PC-3 (cell line): ENCODE measurements at regions not wholly inside any gene's neighbourhood (a gene's known extent, or its start where the extent isn't known, plus 50 kb on each side); places are given as distances from the start of the nearest gene placed in this dataset.

ENCODE experiments used
- ATAC-seq: fragments of 200-7000 bp; cut with Tn5 transposase; 2 replicates; pipeline ENCODE4 v1.9.1; 2020; ENCODE audit warnings: mild to moderate bottlenecking, moderate library complexity
- BruUV-seq: library from RNA; stranded (reverse); fragments of 400-500 nt; replicated peaks from 2 replicates; lab custom pipeline; 2021; lab: Mats Ljungman, UMichigan
- CTCF ChIA-PET: fragments of 300-600 bp; sonication (Branson Sonifier 250); formaldehyde crosslinking; loops from one replicate; lab custom pipeline; 2022; ENCODE audit warnings: antibody characterized with exemption; lab: Charles Lee
- POLR2A ChIA-PET: fragments of 300-600 bp; sonication (Branson Sonifier 250); formaldehyde crosslinking; loops from one replicate; lab custom pipeline; 2022; ENCODE audit warnings: antibody characterized with exemption; ENCODE audit not compliant: unreplicated experiment; lab: Charles Lee
- DNase-seq: peaks from one replicate; pipeline ENCODE4 v3.0.0-alpha.2; 2015
- H2AFZ ChIP-seq: fragments of 300-600 bp; sonication (generic); 2 replicates; pipeline ENCODE4 v1.6.0; 2016; ENCODE audit warnings: antibody characterized with exemption, low read length
- H3F3A ChIP-seq: fragments of 300-600 bp; sonication (generic); one replicate; pipeline ENCODE4 v1.6.0; 2017; ENCODE audit warnings: antibody characterized with exemption, low read length, control low read depth, mild to moderate bottlenecking; ENCODE audit not compliant: unreplicated experiment
- H3K27ac ChIP-seq: fragments of 300-600 bp; sonication (generic); 2 replicates; pipeline ENCODE4 v1.5.1; 2016; ENCODE audit warnings: mild to moderate bottlenecking, low read length
- H3K27me3 ChIP-seq: fragments of 300-600 bp; sonication (generic); 2 replicates; pipeline ENCODE4 v1.6.1; 2016; ENCODE audit warnings: low read length, mixed read lengths
- H3K36me3 ChIP-seq: fragments of 300-600 bp; sonication (generic); 2 replicates; pipeline ENCODE4 v1.6.1; 2016; ENCODE audit warnings: low read depth, mixed run types, low read length, mixed read lengths
- H3K4me1 ChIP-seq: fragments of 300-600 bp; sonication (generic); 2 replicates; pipeline ENCODE4 v1.5.1; 2016; ENCODE audit warnings: low read length; ENCODE audit not compliant: insufficient read depth
- H3K4me2 ChIP-seq: fragments of 300-600 bp; sonication (generic); 2 replicates; pipeline ENCODE4 v1.6.0; 2016; ENCODE audit warnings: low read length
- H3K4me3 ChIP-seq: fragments of 300-600 bp; sonication (generic); 2 replicates; pipeline ENCODE4 v1.5.1; 2016; ENCODE audit warnings: mild to moderate bottlenecking, low read length, mixed read lengths
- H3K79me2 ChIP-seq: fragments of 300-600 bp; sonication (generic); 2 replicates; pipeline ENCODE4 v1.6.1; 2017; ENCODE audit warnings: low read length, mixed read lengths
- H3K9ac ChIP-seq: fragments of 300-600 bp; sonication (generic); 2 replicates; pipeline ENCODE4 v1.6.0; 2016; ENCODE audit warnings: mild to moderate bottlenecking, low read length
- H3K9me2 ChIP-seq: fragments of 300-600 bp; sonication (generic); replicated peaks from 2 replicates; pipeline ENCODE4 v1.6.1; 2016; ENCODE audit warnings: mixed run types, low read length, mixed read lengths
- H3K9me3 ChIP-seq: fragments of 300-600 bp; sonication (generic); 2 replicates; pipeline ENCODE4 v1.6.1; 2016; ENCODE audit warnings: low read length, mixed read lengths
- H4K20me1 ChIP-seq: fragments of 300-600 bp; sonication (generic); 2 replicates; pipeline ENCODE4 v1.6.1; 2016; ENCODE audit warnings: low read length, mixed read lengths
- EZH2 ChIP-seq: fragments of 300-600 bp; sonication (generic); IDR thresholded peaks from one replicate; pipeline ENCODE4 v1.6.1; 2017; ENCODE audit warnings: antibody characterized with exemption, mild to moderate bottlenecking, low read length; ENCODE audit not compliant: unreplicated experiment
- EZH2phosphoT487 ChIP-seq: fragments of 300-600 bp; sonication (generic); IDR thresholded peaks from 2 replicates; pipeline ENCODE4 v1.6.1; 2018; ENCODE audit warnings: mild to moderate bottlenecking, antibody characterized with exemption, low read length, borderline replicate concordance
- intact Hi-C: fragments of 100-400 bp; cut with micrococcal nuclease; formaldehyde crosslinking; loops from 2 replicates; pipeline ENCODE4 v1.9.0; 2023
- TF ChIP-seq, protein P1 (sequence below): fragments of 300-600 bp; sonication (generic); conservative IDR thresholded peaks from 2 replicates; pipeline ENCODE4 v1.5.1; 2017; ENCODE audit warnings: antibody characterized with exemption, low read depth, mild to moderate bottlenecking, low read length

DNA sequence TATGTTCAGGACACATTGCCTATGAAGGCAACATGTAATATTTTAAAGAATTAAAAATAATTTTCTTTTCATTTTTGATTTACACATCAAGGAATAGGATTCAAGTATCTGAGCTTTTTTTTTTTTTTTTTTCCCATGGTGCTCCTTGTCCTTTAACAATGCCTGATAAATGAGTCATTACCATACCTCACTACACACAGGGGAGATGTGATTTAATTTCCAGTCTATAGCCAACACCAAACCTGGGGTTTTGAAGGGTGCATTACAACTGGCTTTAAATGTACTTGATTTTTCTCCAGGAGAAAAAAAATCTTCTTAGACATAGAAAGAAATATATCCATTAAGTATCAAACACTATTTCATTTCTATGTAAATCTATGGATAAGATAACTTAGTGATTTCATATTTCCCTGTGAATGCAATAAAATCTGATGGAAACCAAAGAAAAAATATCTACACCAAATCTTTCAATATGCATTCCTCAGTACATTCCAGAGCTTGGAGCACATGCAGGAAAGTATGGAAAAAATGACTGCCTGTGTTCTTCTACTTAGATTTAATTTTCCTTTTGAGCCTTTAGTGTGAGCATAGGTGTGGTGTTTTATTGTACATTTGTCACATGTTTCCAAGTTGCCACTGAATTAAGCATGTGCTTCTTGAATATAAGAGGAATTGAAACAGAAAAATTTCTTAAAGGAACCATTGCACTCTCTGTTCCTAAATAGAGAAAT lies 204.8 kb upstream of the MEOX2 start:
- ChIA-PET CTCF (interaction anchor here (0.5 to 0.6 kb wide), 5 partner anchors 33 to 397 kb away, joined by 3 to 9 read pairs (median 4); no protein-coding TSS in a partner anchor), POLR2A (interaction anchor here (0.5 to 0.7 kb wide), 4 partner anchors 201 to 1284 kb away, joined by 3 to 17 read pairs (median 12); no protein-coding TSS in a partner anchor)
- H3K36me3 ChIP-seq: no peaks in the 10 kb centered on the region
- H3K79me2 ChIP-seq: no peaks in the 10 kb centered on the region
- no peaks in the 10 kb centered on the region for H3K9me2 ChIP-seq
- TF ChIP-seq EZH2: no peak
- TF ChIP-seq, protein P1, sequence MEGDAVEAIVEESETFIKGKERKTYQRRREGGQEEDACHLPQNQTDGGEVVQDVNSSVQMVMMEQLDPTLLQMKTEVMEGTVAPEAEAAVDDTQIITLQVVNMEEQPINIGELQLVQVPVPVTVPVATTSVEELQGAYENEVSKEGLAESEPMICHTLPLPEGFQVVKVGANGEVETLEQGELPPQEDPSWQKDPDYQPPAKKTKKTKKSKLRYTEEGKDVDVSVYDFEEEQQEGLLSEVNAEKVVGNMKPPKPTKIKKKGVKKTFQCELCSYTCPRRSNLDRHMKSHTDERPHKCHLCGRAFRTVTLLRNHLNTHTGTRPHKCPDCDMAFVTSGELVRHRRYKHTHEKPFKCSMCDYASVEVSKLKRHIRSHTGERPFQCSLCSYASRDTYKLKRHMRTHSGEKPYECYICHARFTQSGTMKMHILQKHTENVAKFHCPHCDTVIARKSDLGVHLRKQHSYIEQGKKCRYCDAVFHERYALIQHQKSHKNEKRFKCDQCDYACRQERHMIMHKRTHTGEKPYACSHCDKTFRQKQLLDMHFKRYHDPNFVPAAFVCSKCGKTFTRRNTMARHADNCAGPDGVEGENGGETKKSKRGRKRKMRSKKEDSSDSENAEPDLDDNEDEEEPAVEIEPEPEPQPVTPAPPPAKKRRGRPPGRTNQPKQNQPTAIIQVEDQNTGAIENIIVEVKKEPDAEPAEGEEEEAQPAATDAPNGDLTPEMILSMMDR: no peak
- no peak for TF ChIP-seq EZH2phosphoT487
- no peak overlapping the region for H3K4me2 ChIP-seq
- peak; percentile 26 for DNase-seq
- ATAC-seq: peak; percentile 63
- H4K20me1 ChIP-seq: no peaks in the 10 kb centered on the region
- H3F3A ChIP-seq: no peaks in the 10 kb centered on the region
- intact Hi-C loops: no loop called here
- no peaks in the 10 kb centered on the region for H3K9me3 ChIP-seq
- H3K4me3 ChIP-seq: no peak overlapping the region
- BruUV-seq: no TSS peak
- no peak overlapping the region for H3K9ac ChIP-seq
- H3K27me3 ChIP-seq: no peaks in the 10 kb centered on the region
- no peak overlapping the region for H3K27ac ChIP-seq
- H3K4me1 ChIP-seq: no peaks in the 10 kb centered on the region
- no peak overlapping the region for H2AFZ ChIP-seq

DNA sequence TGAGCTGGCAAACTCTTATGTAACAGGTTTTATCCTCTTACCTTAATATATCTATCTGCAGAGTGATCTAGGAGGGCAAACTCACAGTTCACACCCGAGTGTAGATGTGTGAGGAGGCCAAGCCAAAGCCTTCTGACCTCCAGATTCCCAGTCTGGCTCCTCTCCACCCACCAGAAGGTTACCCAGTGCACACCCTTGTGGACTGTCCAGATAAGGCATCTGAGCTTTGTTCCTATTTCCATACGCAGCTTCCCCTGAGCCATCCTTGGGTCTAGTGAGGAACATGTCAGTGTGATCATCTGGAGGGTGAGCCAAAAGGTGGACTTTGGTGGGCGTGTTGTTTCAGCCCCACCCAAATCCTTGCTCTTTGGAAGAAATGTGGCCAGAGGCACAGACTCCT lies 203.0 kb upstream of the MEOX2 start:
- no peaks in the 10 kb centered on the region for H4K20me1 ChIP-seq
- no peak overlapping the region for H3K4me2 ChIP-seq
- DNase-seq (peak; percentile 31), ATAC-seq (peak; percentile 72; the same call in 1 of the 2 replicates)
- no peak overlapping the region for H3K9ac ChIP-seq
- H3K4me3 ChIP-seq: no peak overlapping the region
- intact Hi-C loops: no loop called here
- no peaks in the 10 kb centered on the region for H3K4me1 ChIP-seq
- BruUV-seq: no TSS peak
- no peaks in the 10 kb centered on the region for H3F3A ChIP-seq
- H3K36me3 ChIP-seq: no peaks in the 10 kb centered on the region
- no peaks in the 10 kb centered on the region for H3K27me3 ChIP-seq
- no peaks in the 10 kb centered on the region for H3K9me2 ChIP-seq
- H3K9me3 ChIP-seq: no peaks in the 10 kb centered on the region
- CTCF ChIA-PET: no interaction called here
- no peak for TF ChIP-seq EZH2
- TF ChIP-seq, protein P1: peak; percentile 43; the same call in 1 of the 2 replicates
- no peak overlapping the region for H3K27ac ChIP-seq
- POLR2A ChIA-PET: no interaction called here
- no peaks in the 10 kb centered on the region for H3K79me2 ChIP-seq
- H2AFZ ChIP-seq: no peak overlapping the region

DNA sequence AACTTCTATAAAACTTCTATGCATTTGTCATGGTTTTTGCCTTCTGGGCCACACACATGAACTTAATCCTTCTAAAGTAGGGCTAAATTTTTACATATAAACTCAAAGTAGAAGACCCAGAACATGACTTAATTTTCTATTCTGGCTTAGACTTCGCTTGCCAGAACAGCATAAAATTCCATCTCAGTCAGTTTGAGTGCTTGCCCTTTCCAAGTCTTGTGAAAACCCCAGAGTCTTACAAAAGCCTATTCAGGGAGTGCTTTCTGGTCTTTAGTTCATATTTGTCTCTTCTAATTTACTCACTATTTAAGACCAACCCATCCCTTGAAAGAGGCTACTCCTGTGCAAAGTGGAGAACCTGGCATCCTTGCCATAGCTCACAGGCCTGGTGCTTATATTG lies 201.6 kb upstream of the MEOX2 start:
- DNase-seq (no peak), ATAC-seq (no peak)
- TF ChIP-seq EZH2phosphoT487 (no peak), EZH2 (no peak)
- TF ChIP-seq, protein P1: no peak
- H3K9ac ChIP-seq: no peak overlapping the region
- H2AFZ ChIP-seq: no peak overlapping the region
- ChIA-PET POLR2A (no interaction called here), CTCF (no interaction called here)
- H3K79me2 ChIP-seq: no peaks in the 10 kb centered on the region
- no peaks in the 10 kb centered on the region for H3F3A ChIP-seq
- H4K20me1 ChIP-seq: no peaks in the 10 kb centered on the region
- H3K27ac ChIP-seq: no peak overlapping the region
- no TSS peak for BruUV-seq
- no peaks in the 10 kb centered on the region for H3K4me1 ChIP-seq
- H3K4me2 ChIP-seq: no peak overlapping the region
- H3K9me3 ChIP-seq: no peaks in the 10 kb centered on the region
- intact Hi-C loops: no loop called here
- H3K4me3 ChIP-seq: no peak overlapping the region
- no peaks in the 10 kb centered on the region for H3K27me3 ChIP-seq
- no peaks in the 10 kb centered on the region for H3K9me2 ChIP-seq
- no peaks in the 10 kb centered on the region for H3K36me3 ChIP-seq
